GM23338 (cell line): ENCODE measurements at regions not wholly inside any gene's neighbourhood (a gene's known extent, or its start where the extent isn't known, plus 50 kb on each side); places are given as distances from the start of the nearest gene placed in this dataset.
A peak's percentile ranks its signal among the peaks of the same experiment; 100 is the strongest.

Experiments used
- ATAC-seq: fragments of 200-7000 bp; cut with Tn5 transposase; 3 replicates; pipeline ENCODE4 v1.9.1; 2020
- DNase-seq: peaks from one replicate; pipeline ENCODE4 v3.0.0-alpha.2; 2015; ENCODE audit warnings: low spot score
- H2AFZ ChIP-seq: fragments of 200-600 bp; sonication (generic); 2 replicates; pipeline ENCODE4 v1.8.0; 2016; ENCODE audit warnings: antibody characterized with exemption, mild to moderate bottlenecking, moderate library complexity
- H3F3A ChIP-seq: fragments of 200-600 bp; sonication (generic); replicated peaks from 2 replicates; pipeline ENCODE4 v1.8.0; 2017; ENCODE audit warnings: antibody characterized with exemption, mixed run types, low read depth
- H3K27ac ChIP-seq: fragments of 200-600 bp; sonication (generic); 2 replicates; pipeline ENCODE4 v1.6.1; 2016; ENCODE audit warnings: low read depth
- H3K27me3 ChIP-seq: fragments of 200-600 bp; sonication (generic); 2 replicates; pipeline ENCODE4 v1.8.0; 2016; ENCODE audit warnings: mild to moderate bottlenecking, mixed run types, moderate library complexity; ENCODE audit not compliant: insufficient read depth
- H3K36me3 ChIP-seq: fragments of 200-600 bp; sonication (generic); 2 replicates; pipeline ENCODE4 v1.8.0; 2016; ENCODE audit warnings: mild to moderate bottlenecking; ENCODE audit not compliant: insufficient read depth
- H3K4me1 ChIP-seq: fragments of 200-600 bp; sonication (generic); 2 replicates; pipeline ENCODE4 v1.8.0; 2016; ENCODE audit warnings: mild to moderate bottlenecking, moderate library complexity; ENCODE audit not compliant: insufficient read depth
- H3K4me2 ChIP-seq: fragments of 200-600 bp; sonication (generic); 2 replicates; pipeline ENCODE4 v1.7.1; 2017; ENCODE audit warnings: mixed run types
- H3K4me3 ChIP-seq: fragments of 200-600 bp; sonication (generic); 2 replicates; pipeline ENCODE4 v1.6.1; 2016; ENCODE audit warnings: mixed run types
- H3K79me2 ChIP-seq: fragments of 200-600 bp; sonication (generic); replicated peaks from 2 replicates; pipeline ENCODE4 v1.8.0; 2017; ENCODE audit warnings: mild to moderate bottlenecking; ENCODE audit not compliant: insufficient read depth
- H3K9me2 ChIP-seq: fragments of 200-600 bp; sonication (generic); 2 replicates; pipeline ENCODE4 v1.8.0; 2017; ENCODE audit not compliant: insufficient read depth
- H4K20me1 ChIP-seq: fragments of 200-600 bp; sonication (generic); replicated peaks from 2 replicates; pipeline ENCODE4 v1.8.0; 2017; ENCODE audit warnings: mild to moderate bottlenecking; ENCODE audit not compliant: insufficient read depth
- H3K27ac Mint-ChIP-seq: 2 replicates; pipeline ENCODE4 v1.8.0; 2020; ENCODE audit warnings: inconsistent platforms, mild to moderate bottlenecking, moderate library complexity, mixed read lengths
- H3K27me3 Mint-ChIP-seq: 3 replicates; pipeline ENCODE4 v1.8.0; 2022; ENCODE audit warnings: low read depth, mild to moderate bottlenecking, moderate library complexity, mixed read lengths, inconsistent platforms; ENCODE audit not compliant: insufficient read depth, poor library complexity
- H3K36me3 Mint-ChIP-seq: 3 replicates; pipeline ENCODE4 v1.8.0; 2021; ENCODE audit warnings: low read depth, mild to moderate bottlenecking, inconsistent platforms, moderate library complexity, mixed read lengths
- H3K4me1 Mint-ChIP-seq: 3 replicates; pipeline ENCODE4 v1.8.0; 2020; ENCODE audit warnings: mild to moderate bottlenecking, inconsistent platforms, mixed read lengths
- H3K4me3 Mint-ChIP-seq: 3 replicates; pipeline ENCODE4 v1.8.0; 2021; ENCODE audit warnings: moderate library complexity, mild to moderate bottlenecking, inconsistent platforms, mixed read lengths
- H3K9me3 Mint-ChIP-seq: 3 replicates; pipeline ENCODE4 v1.8.0; 2020; ENCODE audit warnings: moderate library complexity, mild to moderate bottlenecking, inconsistent platforms, mixed read lengths
- CREB1 ChIP-seq: fragments of 250-450 bp; sonication (Bioruptor Pico); IDR thresholded peaks from 2 replicates; pipeline ENCODE4 v1.5.0; 2020; ENCODE audit warnings: low read depth, mild to moderate bottlenecking, moderate library complexity
- JUNB ChIP-seq: IDR thresholded peaks from one replicate; pipeline ENCODE4 v1.6.1; 2016; ENCODE audit warnings: antibody characterized with exemption; ENCODE audit not compliant: unreplicated experiment
- POLR2AphosphoS5 ChIP-seq: IDR thresholded peaks from 2 replicates; pipeline ENCODE4 v1.6.1; 2016; ENCODE audit warnings: antibody characterized with exemption, low read depth
- ZNF331 ChIP-seq: fragments of 250-450 bp; sonication (Bioruptor Pico); IDR thresholded peaks from 2 replicates; pipeline ENCODE4 v1.5.0; 2020; ENCODE audit warnings: low read depth, mild to moderate bottlenecking, moderate library complexity
- TF ChIP-seq, protein P1 (sequence below): IDR thresholded peaks from one replicate; pipeline ENCODE4 v1.6.1; 2018; ENCODE audit warnings: antibody characterized with exemption; ENCODE audit not compliant: unreplicated experiment
- TF ChIP-seq, protein P2 (sequence below): IDR thresholded peaks from 2 replicates; pipeline ENCODE4 v1.6.1; 2016; ENCODE audit warnings: antibody characterized with exemption
- TF ChIP-seq, protein P3 (sequence below): fragments of 250-450 bp; sonication (Bioruptor Pico); IDR thresholded peaks from 2 replicates; pipeline ENCODE4 v1.5.0; 2020; ENCODE audit warnings: mild to moderate bottlenecking, moderate library complexity

DNA sequence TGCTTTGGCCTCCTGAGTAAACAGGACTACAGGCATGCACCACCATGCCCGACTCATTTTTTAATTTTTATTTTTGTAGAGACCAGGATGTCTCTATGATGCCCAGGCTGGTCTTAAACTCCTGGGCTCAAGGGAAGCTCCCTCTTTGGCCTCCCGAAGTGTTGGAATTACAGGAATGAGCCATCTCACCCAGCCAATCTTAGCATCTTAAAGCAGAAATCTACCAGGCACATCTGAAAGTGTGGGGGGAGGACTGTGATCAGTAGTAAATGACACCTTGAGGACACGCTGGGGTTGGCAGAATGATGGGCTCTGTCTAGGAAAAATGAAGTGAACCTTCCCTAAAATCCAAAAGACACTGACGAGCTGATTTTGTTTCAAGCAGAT is 149.2 kb downstream of the SPATA18 start:
- TF ChIP-seq CREB1 (CRISPR knock-in tag), result no peak
- no peak for TF ChIP-seq POLR2AphosphoS5
- TF ChIP-seq ZNF331, result no peak
- TF ChIP-seq, protein P1, sequence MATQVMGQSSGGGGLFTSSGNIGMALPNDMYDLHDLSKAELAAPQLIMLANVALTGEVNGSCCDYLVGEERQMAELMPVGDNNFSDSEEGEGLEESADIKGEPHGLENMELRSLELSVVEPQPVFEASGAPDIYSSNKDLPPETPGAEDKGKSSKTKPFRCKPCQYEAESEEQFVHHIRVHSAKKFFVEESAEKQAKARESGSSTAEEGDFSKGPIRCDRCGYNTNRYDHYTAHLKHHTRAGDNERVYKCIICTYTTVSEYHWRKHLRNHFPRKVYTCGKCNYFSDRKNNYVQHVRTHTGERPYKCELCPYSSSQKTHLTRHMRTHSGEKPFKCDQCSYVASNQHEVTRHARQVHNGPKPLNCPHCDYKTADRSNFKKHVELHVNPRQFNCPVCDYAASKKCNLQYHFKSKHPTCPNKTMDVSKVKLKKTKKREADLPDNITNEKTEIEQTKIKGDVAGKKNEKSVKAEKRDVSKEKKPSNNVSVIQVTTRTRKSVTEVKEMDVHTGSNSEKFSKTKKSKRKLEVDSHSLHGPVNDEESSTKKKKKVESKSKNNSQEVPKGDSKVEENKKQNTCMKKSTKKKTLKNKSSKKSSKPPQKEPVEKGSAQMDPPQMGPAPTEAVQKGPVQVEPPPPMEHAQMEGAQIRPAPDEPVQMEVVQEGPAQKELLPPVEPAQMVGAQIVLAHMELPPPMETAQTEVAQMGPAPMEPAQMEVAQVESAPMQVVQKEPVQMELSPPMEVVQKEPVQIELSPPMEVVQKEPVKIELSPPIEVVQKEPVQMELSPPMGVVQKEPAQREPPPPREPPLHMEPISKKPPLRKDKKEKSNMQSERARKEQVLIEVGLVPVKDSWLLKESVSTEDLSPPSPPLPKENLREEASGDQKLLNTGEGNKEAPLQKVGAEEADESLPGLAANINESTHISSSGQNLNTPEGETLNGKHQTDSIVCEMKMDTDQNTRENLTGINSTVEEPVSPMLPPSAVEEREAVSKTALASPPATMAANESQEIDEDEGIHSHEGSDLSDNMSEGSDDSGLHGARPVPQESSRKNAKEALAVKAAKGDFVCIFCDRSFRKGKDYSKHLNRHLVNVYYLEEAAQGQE, result no peak
- TF ChIP-seq JUNB, result no peak

DNA sequence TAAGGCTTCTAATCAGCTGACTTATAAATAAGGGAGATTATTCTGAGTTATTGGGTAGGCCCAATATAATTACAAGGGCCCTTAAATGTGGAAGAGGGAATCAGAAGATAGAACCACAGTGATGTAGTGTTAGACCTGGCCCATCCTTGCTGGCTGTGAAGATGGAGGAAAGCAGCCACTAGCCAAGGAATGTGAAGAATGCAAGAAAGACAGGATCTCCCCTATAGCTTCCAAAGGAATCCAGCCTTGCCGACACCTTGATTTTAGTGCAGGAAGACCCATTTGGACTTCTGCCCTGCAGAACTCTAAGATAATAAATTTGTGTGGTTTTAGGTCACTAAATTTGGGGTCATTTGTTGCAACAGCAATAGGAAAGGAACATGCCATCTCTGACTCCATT is 150.6 kb downstream of the SPATA18 start:
- Histone ChIP-seq H3F3A (no peaks in the 10 kb centered on the region; the same call in 1 of the 2 replicates), H3K9me2 (peaks cover 12% of the 10 kb centered on the region), H3K36me3 (no peaks in the 10 kb centered on the region), H3K79me2 (no peaks in the 10 kb centered on the region), H4K20me1 (no peaks in the 10 kb centered on the region), H3K4me3 (no peak overlapping the region), H3K27me3 (no peaks in the 10 kb centered on the region), H2AFZ (no peak overlapping the region), H3K27ac (no peak overlapping the region), H3K4me1 (peaks cover 24% of the 10 kb centered on the region; the same call in 1 of the 2 replicates), H3K4me2 (no peak overlapping the region)
- Mint-ChIP-seq H3K9me3 (no peaks in the 10 kb centered on the region; the same call in none of the 3 replicates), H3K27ac (no peak overlapping the region), H3K4me1 (peaks cover 34% of the 10 kb centered on the region), H3K4me3 (no peak overlapping the region), H3K36me3 (no peaks in the 10 kb centered on the region; the same call in 2 of the 3 replicates), H3K27me3 (no peaks in the 10 kb centered on the region)
- DNase-seq (peak; percentile 62), ATAC-seq (peak; percentile 73)
- TF ChIP-seq, protein P2, sequence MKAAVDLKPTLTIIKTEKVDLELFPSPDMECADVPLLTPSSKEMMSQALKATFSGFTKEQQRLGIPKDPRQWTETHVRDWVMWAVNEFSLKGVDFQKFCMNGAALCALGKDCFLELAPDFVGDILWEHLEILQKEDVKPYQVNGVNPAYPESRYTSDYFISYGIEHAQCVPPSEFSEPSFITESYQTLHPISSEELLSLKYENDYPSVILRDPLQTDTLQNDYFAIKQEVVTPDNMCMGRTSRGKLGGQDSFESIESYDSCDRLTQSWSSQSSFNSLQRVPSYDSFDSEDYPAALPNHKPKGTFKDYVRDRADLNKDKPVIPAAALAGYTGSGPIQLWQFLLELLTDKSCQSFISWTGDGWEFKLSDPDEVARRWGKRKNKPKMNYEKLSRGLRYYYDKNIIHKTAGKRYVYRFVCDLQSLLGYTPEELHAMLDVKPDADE, result no peak
- TF ChIP-seq, protein P3, sequence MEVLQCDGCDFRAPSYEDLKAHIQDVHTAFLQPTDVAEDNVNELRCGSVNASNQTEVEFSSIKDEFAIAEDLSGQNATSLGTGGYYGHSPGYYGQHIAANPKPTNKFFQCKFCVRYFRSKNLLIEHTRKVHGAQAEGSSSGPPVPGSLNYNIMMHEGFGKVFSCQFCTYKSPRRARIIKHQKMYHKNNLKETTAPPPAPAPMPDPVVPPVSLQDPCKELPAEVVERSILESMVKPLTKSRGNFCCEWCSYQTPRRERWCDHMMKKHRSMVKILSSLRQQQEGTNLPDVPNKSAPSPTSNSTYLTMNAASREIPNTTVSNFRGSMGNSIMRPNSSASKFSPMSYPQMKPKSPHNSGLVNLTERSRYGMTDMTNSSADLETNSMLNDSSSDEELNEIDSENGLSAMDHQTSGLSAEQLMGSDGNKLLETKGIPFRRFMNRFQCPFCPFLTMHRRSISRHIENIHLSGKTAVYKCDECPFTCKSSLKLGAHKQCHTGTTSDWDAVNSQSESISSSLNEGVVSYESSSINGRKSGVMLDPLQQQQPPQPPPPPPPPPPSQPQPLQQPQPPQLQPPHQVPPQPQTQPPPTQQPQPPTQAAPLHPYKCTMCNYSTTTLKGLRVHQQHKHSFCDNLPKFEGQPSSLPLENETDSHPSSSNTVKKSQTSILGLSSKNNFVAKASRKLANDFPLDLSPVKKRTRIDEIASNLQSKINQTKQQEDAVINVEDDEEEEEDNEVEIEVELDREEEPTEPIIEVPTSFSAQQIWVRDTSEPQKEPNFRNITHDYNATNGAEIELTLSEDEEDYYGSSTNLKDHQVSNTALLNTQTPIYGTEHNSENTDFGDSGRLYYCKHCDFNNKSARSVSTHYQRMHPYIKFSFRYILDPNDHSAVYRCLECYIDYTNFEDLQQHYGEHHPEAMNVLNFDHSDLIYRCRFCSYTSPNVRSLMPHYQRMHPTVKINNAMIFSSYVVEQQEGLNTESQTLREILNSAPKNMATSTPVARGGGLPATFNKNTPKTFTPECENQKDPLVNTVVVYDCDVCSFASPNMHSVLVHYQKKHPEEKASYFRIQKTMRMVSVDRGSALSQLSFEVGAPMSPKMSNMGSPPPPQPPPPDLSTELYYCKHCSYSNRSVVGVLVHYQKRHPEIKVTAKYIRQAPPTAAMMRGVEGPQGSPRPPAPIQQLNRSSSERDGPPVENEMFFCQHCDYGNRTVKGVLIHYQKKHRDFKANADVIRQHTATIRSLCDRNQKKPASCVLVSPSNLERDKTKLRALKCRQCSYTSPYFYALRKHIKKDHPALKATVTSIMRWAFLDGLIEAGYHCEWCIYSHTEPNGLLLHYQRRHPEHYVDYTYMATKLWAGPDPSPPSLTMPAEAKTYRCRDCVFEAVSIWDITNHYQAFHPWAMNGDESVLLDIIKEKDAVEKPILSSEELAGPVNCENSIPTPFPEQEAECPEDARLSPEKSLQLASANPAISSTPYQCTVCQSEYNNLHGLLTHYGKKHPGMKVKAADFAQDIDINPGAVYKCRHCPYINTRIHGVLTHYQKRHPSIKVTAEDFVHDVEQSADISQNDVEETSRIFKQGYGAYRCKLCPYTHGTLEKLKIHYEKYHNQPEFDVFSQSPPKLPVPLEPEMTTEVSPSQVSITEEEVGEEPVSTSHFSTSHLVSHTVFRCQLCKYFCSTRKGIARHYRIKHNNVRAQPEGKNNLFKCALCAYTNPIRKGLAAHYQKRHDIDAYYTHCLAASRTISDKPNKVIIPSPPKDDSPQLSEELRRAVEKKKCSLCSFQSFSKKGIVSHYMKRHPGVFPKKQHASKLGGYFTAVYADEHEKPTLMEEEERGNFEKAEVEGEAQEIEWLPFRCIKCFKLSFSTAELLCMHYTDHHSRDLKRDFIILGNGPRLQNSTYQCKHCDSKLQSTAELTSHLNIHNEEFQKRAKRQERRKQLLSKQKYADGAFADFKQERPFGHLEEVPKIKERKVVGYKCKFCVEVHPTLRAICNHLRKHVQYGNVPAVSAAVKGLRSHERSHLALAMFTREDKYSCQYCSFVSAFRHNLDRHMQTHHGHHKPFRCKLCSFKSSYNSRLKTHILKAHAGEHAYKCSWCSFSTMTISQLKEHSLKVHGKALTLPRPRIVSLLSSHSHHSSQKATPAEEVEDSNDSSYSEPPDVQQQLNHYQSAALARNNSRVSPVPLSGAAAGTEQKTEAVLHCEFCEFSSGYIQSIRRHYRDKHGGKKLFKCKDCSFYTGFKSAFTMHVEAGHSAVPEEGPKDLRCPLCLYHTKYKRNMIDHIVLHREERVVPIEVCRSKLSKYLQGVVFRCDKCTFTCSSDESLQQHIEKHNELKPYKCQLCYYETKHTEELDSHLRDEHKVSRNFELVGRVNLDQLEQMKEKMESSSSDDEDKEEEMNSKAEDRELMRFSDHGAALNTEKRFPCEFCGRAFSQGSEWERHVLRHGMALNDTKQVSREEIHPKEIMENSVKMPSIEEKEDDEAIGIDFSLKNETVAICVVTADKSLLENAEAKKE (CRISPR knock-in tag), result 0 out of 2 replicates have a peak, but pooled peaks have one; percentile 7

More for the DNA sequence above, 149.2 kb downstream of the SPATA18 start:
- Histone ChIP-seq H3K4me2 (no peak overlapping the region), H3K27ac (no peak overlapping the region), H3K36me3 (no peaks in the 10 kb centered on the region), H4K20me1 (no peaks in the 10 kb centered on the region), H3K4me3 (no peak overlapping the region), H3K4me1 (peaks cover 24% of the 10 kb centered on the region; the same call in 1 of the 2 replicates), H3K27me3 (no peaks in the 10 kb centered on the region), H2AFZ (0 out of 2 replicates have a peak overlapping the region, but pooled peaks have one; percentile 3), H3F3A (no peaks in the 10 kb centered on the region; the same call in 1 of the 2 replicates), H3K9me2 (peaks cover 9% of the 10 kb centered on the region), H3K79me2 (no peaks in the 10 kb centered on the region)
- H3K27me3 Mint-ChIP-seq, result no peaks in the 10 kb centered on the region
- H3K4me3 Mint-ChIP-seq, result no peak overlapping the region
- H3K4me1 Mint-ChIP-seq, result peaks cover 34% of the 10 kb centered on the region
- H3K27ac Mint-ChIP-seq, result no peak overlapping the region
- no peaks in the 10 kb centered on the region; the same call in none of the 3 replicates for H3K9me3 Mint-ChIP-seq
- peak; percentile 14 for DNase-seq
- ATAC-seq, result no peak
- no peaks in the 10 kb centered on the region; the same call in 2 of the 3 replicates for H3K36me3 Mint-ChIP-seq
